Kidney epithelial cell (primary cell): ENCODE measurements at regions not wholly inside any gene's neighbourhood (a gene's known extent, or its start where the extent isn't known, plus 50 kb on each side); places are given as distances from the start of the nearest gene placed in this dataset.

Source experiments
- DNase-seq: peaks from one replicate; pipeline ENCODE4 v3.0.0-alpha.2; 2010; ENCODE audit warnings: low read depth
- H3K27me3 ChIP-seq: 2 replicates; pipeline ENCODE4 v1.6.0; 2011; ENCODE audit warnings: low read length; ENCODE audit not compliant: control insufficient read depth, insufficient read depth
- H3K36me3 ChIP-seq: 2 replicates; pipeline ENCODE4 v1.5.1; 2011; ENCODE audit warnings: low read length; ENCODE audit not compliant: control insufficient read depth, insufficient read depth
- H3K4me3 ChIP-seq: 2 replicates; pipeline ENCODE4 v1.5.1; 2011; ENCODE audit warnings: low read depth, mild to moderate bottlenecking, control low read depth, low read length
- TF ChIP-seq, protein P1 (sequence below): IDR thresholded peaks from 2 replicates; pipeline ENCODE4 v1.5.1; 2011; ENCODE audit warnings: mild to moderate bottlenecking, moderate library complexity, low read length, control low read depth, inconsistent platforms; ENCODE audit not compliant: insufficient read depth, poor library complexity, severe bottlenecking

DNA sequence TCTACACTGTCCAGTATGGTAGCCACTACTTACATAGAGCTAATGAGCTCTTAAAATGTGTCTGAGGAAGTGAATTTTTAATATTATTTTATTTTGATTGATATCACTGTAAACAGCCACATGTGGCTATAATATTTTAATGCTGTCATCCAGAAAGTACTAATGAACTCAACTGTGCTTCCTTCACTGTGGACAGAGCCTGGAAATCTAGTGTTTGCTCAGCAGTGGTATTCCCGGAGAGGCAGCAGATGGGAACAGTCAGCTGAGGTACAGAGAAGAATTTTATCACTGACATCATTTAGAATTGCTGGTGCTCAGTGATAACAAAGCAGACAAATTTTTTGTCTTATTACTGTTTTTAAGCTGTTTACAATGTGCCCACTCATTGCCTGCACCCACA is 68.7 kb upstream of the ACP3 start:
- no peak overlapping the region for H3K4me3 ChIP-seq
- H3K36me3 ChIP-seq, result no peaks in the 10 kb centered on the region
- H3K27me3 ChIP-seq, result no peaks in the 10 kb centered on the region
- no peak for DNase-seq
- TF ChIP-seq, protein P1, sequence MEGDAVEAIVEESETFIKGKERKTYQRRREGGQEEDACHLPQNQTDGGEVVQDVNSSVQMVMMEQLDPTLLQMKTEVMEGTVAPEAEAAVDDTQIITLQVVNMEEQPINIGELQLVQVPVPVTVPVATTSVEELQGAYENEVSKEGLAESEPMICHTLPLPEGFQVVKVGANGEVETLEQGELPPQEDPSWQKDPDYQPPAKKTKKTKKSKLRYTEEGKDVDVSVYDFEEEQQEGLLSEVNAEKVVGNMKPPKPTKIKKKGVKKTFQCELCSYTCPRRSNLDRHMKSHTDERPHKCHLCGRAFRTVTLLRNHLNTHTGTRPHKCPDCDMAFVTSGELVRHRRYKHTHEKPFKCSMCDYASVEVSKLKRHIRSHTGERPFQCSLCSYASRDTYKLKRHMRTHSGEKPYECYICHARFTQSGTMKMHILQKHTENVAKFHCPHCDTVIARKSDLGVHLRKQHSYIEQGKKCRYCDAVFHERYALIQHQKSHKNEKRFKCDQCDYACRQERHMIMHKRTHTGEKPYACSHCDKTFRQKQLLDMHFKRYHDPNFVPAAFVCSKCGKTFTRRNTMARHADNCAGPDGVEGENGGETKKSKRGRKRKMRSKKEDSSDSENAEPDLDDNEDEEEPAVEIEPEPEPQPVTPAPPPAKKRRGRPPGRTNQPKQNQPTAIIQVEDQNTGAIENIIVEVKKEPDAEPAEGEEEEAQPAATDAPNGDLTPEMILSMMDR, result no peak

DNA sequence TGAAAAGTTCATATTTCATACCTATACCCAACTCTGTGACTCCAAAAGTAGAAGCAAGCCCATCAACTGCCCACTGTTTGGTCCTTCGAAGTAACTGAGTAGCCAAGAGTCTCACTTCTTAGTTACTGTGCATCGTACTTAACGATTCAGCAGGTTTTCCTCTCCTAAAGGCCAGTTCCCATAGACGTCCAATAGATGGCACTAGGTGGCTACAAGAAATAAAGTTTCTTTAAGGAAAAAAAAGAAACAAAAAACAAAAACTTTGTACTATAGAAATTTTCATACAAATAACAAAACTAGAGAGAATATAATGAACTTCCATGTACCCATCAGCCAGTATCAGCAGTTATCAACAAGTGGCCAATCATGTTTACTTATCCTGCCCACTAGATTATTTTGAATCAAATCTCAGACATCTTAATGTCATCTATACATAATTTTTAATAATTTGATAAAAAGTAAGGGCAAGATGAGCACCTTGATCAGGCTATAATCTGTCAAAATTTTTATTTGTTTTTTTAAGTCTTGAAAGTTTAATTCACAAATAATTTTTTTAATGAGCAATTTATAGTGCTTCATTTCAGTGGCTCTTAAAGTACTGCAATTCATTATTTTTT is 63.8 kb upstream of the ACP3 start:
- H3K27me3 ChIP-seq, result no peaks in the 10 kb centered on the region
- DNase-seq, result no peak
- H3K36me3 ChIP-seq, result no peaks in the 10 kb centered on the region
- TF ChIP-seq, protein P1, result peak; percentile 76
- no peak overlapping the region for H3K4me3 ChIP-seq

DNA sequence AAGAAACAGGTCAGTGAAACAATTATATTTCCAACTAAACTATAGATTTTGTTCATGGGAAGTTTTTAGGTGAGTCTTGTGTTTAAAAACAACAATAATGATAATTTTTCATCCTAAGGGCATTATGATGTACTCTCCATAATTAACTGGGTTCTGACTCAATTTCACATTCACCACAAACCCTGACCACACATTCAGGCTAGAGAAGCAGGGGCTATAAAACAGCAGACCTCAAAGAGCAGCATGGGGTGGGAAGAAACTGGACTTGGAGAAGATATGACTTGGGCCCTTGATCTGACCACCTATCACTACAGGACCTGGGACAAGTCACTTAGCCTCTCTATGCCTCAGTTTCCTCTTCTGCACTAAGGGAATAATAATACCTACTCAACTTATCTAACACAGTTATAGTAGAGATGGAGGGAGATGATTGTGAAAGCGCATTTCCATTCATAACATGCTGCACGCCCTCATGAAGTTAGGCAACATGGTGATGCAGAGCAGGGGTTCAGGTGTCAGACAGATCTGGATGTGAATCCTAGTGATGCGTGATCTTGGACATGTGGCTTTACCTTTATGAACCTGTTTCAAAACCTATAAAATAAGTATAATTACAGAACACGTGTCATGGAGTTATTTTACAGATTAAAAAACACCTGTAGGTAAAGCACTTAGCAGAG is 63.0 kb upstream of the ACP3 start:
- no peaks in the 10 kb centered on the region for H3K27me3 ChIP-seq
- DNase-seq, result no peak
- H3K36me3 ChIP-seq, result no peaks in the 10 kb centered on the region
- TF ChIP-seq, protein P1, result no peak
- H3K4me3 ChIP-seq, result no peak overlapping the region

DNA sequence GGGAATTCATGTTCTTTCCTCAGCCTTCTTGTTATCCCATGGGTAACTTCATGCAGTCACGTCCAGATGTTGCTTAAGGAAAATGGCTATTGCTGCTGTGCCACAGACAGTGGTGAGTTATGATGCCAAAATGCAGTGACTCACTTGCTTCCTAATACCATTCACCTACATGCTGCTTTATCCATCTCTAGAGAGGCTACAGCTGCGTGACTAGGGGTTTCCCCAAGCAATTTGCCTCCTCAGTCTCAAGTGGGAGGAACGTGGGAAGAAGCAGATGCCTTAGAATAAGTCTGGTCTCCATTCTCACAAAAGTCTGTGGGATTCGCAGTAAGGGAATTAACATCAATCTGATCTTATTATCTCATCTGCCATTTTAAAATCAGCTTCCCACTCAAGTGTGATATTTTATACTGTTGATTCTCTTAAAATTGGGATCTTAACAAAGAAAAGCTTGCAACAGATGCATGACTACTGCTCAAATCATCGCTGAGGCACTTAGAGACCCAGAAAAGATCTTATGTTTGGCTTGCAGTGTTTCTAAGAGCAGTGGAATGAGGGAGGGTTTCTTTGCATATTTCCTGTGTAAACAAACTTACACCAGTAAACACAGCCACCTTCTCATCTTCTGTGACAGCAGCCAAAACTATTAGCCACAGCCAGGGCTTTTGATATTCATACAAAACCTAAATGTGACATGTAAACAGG is 62.0 kb upstream of the ACP3 start:
- TF ChIP-seq, protein P1, result no peak
- H3K4me3 ChIP-seq, result no peak overlapping the region
- no peaks in the 10 kb centered on the region for H3K27me3 ChIP-seq
- DNase-seq, result peak; percentile 89
- H3K36me3 ChIP-seq, result no peaks in the 10 kb centered on the region

DNA sequence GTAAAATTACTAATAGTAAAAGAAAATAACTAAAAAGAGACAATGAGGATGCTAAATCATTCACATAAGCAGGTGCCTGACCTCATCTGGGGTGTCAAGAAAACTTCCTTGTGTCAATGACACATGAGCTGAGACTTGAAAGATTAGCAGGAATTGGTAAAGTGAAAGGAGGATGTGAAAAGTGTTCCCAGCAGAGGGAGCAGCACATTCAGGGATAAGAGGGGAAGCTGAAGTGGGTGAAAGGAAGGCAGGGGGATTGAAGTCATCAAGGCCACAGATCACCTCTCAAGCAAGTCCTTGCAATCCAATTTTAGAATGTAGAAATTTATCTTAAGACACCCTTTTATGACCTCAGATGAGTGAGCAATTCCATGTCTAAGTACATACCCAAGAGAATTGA is 60.2 kb upstream of the ACP3 start:
- DNase-seq, result no peak
- H3K4me3 ChIP-seq, result no peak overlapping the region
- H3K27me3 ChIP-seq, result no peaks in the 10 kb centered on the region
- H3K36me3 ChIP-seq, result no peaks in the 10 kb centered on the region
- TF ChIP-seq, protein P1, result peak; percentile 61
